COR-L47 (cell line): ENCODE measurements at regions not wholly inside any gene's neighbourhood (a gene's known extent, or its start where the extent isn't known, plus 50 kb on each side); places are given as distances from the start of the nearest gene placed in this dataset.
A peak's percentile ranks its signal among the peaks of the same experiment; 100 is the strongest.
"Not testable (repeated sequence)": the region's sequence is repeated elsewhere in the genome, so short reads cannot be mapped to it uniquely, and the experiment has no call there.

Source experiments
- DNase-seq: peaks from one replicate; lab custom pipeline; 2025; lab: John Stamatoyannopoulos, UW

GRCh38 chr9:92242260-92243136, 51.0 kb downstream of the IARS1 start:
- DNase-seq, result no peak

DNA sequence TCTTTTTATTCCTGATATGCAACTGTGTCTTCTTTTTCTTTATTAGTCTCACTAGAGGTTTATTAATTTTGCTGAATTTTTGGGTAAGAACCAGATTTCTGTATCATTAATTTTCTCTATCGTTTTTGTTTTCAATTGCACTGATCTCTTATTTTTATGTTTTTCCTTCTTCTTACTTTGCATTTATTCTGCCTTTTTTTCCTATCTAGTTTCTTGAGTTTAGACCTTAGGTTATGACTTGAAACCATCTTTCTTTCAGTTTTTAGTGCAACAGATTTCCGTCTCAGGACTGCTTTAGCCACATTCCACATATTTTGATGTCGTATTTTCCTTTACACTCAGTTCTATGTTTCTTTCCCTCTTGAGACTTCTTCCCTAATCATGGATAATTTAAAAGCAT, 56.6 kb downstream of the IARS1 start:
- DNase-seq, result no peak

DNA sequence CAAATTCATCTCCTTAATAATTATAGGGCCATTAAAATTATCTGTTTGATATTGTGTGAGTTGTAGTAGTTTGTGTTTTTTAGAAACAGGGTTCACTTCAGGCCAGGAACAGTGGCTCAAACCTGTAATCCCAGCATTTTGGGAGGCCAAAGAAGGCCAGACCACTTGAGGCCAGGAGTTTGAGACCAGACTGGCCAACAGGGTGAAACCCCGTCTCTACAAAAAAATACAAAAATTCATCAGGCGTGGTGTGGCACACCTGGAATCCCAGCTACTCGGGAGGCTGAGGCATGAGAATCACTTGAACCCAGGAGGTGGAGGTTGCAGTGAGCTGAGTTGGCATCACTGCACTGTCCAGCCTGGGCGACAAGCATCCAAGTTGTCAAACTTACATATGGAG, 57.0 kb downstream of the IARS1 start:
- DNase-seq, result no peak

DNA sequence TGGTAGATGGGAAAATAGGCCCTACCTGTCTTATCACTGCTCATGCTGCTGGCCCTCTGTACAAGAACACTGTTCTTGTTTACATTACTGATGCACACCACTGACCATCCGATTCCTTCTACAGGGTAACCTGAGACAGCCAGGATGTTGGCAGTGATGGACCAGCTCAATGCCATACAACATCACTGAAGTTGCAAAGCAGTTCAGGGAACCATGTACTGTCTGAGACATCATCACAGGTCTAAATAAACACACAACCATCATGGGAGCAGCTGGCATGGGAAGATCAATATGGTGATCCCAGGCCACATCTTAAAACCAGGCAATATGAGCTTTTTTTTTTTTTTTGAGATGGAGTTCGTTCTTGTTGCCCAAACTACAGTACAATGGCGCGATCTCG, 59.0 kb downstream of the IARS1 start:
- no peak for DNase-seq

DNA sequence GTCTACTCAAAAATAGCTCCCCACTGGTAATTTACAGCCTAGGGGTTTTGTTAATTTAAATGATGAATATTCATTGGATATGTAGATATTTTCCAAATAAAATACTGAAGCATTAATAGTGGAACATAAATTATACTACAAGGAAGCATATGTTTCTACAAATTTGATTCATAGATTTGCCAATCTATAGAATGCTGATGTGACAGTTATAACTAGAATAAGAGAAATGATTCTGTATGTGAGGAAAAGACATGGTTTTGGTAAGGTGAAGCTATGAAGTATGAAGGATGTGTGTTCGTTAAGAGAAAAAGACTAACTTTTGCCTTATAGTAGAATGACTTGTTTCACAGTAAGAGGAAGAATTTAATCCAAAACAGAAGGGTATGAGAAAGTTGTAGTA, 61.3 kb downstream of the IARS1 start:
- no peak for DNase-seq

GRCh38 chr9:92228628-92229027, 64.9 kb downstream of the IARS1 start:
- no peak for DNase-seq

- no peak for DNase-seq
Measured at GRCh38 chr9:92224177-92224576, 69.3 kb downstream of the IARS1 start.

- no peak for DNase-seq
Measured at GRCh38 chr9:92223758-92224157, 69.7 kb downstream of the IARS1 start.

- DNase-seq, result no peak
Measured at GRCh38 chr9:92208693-92209524, 84.6 kb downstream of the IARS1 start.

GRCh38 chr9:92206488-92206887, 87.0 kb downstream of the IARS1 start:
- no peak for DNase-seq

DNA sequence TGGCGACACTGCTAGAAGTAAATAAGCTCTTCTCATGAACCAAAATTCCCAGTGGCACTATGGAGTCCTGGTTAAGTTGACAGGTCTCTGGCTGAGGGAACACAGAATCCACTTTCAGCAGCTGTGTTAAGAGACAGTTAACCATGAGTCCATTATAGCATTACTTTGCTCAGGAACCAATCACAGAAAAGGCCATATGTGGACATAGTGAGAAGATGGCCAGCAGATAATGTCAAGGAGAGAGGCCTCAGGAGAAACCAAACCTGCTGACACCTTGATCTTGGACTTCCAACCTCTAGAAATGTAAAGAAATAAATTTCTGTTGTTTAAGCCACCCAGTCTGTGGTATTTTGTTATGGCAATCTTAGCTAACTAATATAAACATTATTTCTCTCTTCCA, 88.7 kb upstream of the SPTLC1 start:
- not testable (repeated sequence) for DNase-seq

DNA sequence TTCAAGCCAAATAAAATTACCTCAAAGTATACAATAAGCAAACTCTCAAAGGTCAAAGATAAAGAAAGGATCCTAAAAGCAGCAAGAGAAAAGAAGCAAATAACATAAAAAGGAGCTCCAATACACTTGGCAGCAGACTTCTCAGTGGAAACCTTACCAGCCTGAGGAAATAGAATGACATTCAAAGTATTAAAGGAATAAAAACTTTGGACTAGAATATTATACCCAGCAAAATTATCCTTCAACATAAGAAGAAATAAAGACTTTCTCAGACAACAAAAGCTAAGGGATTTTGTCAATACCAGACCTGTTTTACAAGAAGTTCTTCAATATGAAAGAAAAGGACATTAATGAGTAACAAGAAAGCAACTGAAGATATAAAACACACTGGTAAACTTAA, 83.0 kb upstream of the SPTLC1 start:
- DNase-seq, result not testable (repeated sequence)

GRCh38 chr9:92196909-92197308, 81.7 kb upstream of the SPTLC1 start:
- no peak for DNase-seq

- no peak for DNase-seq
Measured at GRCh38 chr9:92196400-92196799, 81.2 kb upstream of the SPTLC1 start.

DNA sequence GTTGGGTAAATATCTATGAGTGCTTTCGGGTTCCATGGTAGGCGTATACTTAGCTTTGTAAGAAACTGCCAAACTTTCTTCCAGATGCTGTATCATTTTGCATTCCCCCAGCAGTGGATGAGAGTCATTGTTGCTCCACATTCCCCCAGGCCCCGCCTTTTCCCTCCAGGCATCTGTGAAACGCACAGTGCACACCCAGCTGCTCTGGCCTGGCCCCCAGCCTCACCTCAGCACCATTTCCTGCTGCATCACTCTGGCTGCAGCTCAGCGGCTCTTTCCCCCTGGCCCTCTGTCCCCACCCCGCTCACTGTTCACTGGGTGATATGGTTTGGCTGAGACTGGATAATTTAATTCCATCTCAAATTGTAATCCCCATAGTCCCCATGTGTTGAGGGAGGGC, 76.6 kb upstream of the SPTLC1 start:
- DNase-seq, result no peak

DNA sequence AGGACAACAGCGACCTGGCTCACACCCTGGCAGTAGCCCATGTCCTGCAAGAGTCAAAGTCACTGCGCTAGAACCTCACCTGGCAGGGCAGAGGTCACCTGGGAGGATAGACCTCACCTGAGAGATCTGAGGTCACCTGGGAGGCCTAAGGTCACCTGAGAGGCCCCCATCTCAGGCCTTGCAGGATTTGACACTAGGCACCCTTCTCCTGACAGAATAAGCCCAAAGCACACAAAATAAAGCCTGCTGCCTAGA, 75.2 kb upstream of the SPTLC1 start:
- DNase-seq, result no peak

GRCh38 chr9:92189782-92190535, 74.7 kb upstream of the SPTLC1 start:
- no peak for DNase-seq

- DNase-seq, result peak; percentile 81
Measured at GRCh38 chr9:92188969-92189781, 74.0 kb upstream of the SPTLC1 start.

GRCh38 chr9:92187989-92188714, 72.9 kb upstream of the SPTLC1 start:
- DNase-seq, result peak; percentile 65

- DNase-seq, result no peak
Measured at GRCh38 chr9:92187390-92187789, 72.2 kb upstream of the SPTLC1 start.

DNA sequence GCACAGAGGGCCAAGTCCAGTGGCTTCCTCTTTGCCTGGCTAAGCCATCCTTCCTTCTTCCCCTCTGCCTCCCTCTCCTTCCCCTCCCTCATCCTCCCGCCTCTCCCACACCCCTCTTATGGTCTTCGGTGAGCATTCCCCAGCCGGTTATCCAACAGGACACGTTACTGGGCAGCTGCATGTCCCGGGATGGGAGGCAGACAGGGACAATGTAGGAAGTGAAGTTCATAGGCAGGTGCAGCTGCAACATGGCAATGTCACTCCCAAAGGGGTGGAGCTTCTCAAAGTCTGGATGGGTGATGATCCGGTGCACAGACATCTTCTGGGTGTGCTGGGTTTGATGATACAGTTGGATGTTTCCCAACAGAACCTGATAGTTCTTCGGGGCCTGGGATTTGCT, 71.4 kb upstream of the SPTLC1 start:
- no peak for DNase-seq
